HL-60 (cell line): ENCODE measurements at regions not wholly inside any gene's neighbourhood (a gene's known extent, or its start where the extent isn't known, plus 50 kb on each side); places are given as distances from the start of the nearest gene placed in this dataset.

Experiments used
- DNase-seq, 2 experiments: peaks; one replicate each; pipeline ENCODE4 v3.0.0-alpha.2; 2010 to 2020; ENCODE audit warnings: low read depth in 1 of 2, low spot score in 1 of 2
- H3K27ac ChIP-seq: fragments of 250-450 bp; sonication (Bioruptor Pico); replicated peaks from 2 replicates; pipeline ENCODE4 v1.5.1; 2020; ENCODE audit warnings: mild to moderate bottlenecking, moderate library complexity
- H3K27me3 ChIP-seq: fragments of 250-450 bp; sonication (Bioruptor Pico); 2 replicates; pipeline ENCODE4 v1.5.1; 2021; ENCODE audit warnings: mild to moderate bottlenecking, moderate library complexity; ENCODE audit not compliant: insufficient read depth, poor library complexity, severe bottlenecking
- H3K4me3 ChIP-seq: replicated peaks from 2 replicates; pipeline ENCODE4 v1.5.1; 2011; ENCODE audit warnings: mild to moderate bottlenecking, control low read depth, low read length; ENCODE audit not compliant: insufficient read depth
- GABPA ChIP-seq: IDR thresholded peaks from 2 replicates; pipeline ENCODE4 v1.6.1; 2012; ENCODE audit warnings: low read depth
- POLR2AphosphoS5 ChIP-seq: IDR thresholded peaks from 2 replicates; pipeline ENCODE4 v1.6.1; 2012; ENCODE audit warnings: low read depth
- SPI1 ChIP-seq: IDR thresholded peaks from 2 replicates; pipeline ENCODE4 v1.6.1; 2012; ENCODE audit warnings: low read depth, mild to moderate bottlenecking, borderline replicate concordance
- TF ChIP-seq, protein P1 (sequence below): IDR thresholded peaks from 2 replicates; pipeline ENCODE4 v1.6.1; 2012; ENCODE audit warnings: low read depth; ENCODE audit not compliant: insufficient replicate concordance
- TF ChIP-seq, protein P2 (sequence below): IDR thresholded peaks from one replicate; pipeline ENCODE4 v1.5.1; 2011; ENCODE audit warnings: low read length, control low read depth, inconsistent platforms; ENCODE audit not compliant: insufficient read depth

DNA sequence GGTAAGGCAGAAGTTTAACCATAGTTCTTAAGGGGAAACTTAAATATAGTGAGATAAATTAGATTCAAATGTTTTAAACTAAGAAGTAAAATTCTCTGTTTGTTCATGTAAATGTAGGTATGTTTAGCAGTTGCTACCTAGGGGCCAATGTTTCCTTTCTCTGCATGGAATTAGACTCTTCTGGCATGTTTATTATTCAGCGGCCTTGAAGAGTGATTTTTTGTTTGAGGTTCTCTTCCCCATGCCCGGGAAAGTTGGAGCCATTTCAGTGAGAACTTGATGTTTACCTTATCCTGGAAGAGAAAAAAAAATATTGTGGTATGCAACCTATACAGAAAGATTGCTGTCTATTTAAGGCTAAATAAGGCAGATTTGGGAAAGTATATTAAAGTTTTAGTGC is 492.9 kb downstream of the KLF5 start:
- no peak for DNase-seq
- peaks cover 4% of the 10 kb centered on the region for H3K27me3 ChIP-seq
- no peak overlapping the region for H3K27ac ChIP-seq
- H3K4me3 ChIP-seq = no peak overlapping the region
- TF ChIP-seq POLR2AphosphoS5 (no peak), SPI1 (no peak), GABPA (no peak)
- TF ChIP-seq, protein P1, sequence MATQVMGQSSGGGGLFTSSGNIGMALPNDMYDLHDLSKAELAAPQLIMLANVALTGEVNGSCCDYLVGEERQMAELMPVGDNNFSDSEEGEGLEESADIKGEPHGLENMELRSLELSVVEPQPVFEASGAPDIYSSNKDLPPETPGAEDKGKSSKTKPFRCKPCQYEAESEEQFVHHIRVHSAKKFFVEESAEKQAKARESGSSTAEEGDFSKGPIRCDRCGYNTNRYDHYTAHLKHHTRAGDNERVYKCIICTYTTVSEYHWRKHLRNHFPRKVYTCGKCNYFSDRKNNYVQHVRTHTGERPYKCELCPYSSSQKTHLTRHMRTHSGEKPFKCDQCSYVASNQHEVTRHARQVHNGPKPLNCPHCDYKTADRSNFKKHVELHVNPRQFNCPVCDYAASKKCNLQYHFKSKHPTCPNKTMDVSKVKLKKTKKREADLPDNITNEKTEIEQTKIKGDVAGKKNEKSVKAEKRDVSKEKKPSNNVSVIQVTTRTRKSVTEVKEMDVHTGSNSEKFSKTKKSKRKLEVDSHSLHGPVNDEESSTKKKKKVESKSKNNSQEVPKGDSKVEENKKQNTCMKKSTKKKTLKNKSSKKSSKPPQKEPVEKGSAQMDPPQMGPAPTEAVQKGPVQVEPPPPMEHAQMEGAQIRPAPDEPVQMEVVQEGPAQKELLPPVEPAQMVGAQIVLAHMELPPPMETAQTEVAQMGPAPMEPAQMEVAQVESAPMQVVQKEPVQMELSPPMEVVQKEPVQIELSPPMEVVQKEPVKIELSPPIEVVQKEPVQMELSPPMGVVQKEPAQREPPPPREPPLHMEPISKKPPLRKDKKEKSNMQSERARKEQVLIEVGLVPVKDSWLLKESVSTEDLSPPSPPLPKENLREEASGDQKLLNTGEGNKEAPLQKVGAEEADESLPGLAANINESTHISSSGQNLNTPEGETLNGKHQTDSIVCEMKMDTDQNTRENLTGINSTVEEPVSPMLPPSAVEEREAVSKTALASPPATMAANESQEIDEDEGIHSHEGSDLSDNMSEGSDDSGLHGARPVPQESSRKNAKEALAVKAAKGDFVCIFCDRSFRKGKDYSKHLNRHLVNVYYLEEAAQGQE = no peak
- TF ChIP-seq, protein P2, sequence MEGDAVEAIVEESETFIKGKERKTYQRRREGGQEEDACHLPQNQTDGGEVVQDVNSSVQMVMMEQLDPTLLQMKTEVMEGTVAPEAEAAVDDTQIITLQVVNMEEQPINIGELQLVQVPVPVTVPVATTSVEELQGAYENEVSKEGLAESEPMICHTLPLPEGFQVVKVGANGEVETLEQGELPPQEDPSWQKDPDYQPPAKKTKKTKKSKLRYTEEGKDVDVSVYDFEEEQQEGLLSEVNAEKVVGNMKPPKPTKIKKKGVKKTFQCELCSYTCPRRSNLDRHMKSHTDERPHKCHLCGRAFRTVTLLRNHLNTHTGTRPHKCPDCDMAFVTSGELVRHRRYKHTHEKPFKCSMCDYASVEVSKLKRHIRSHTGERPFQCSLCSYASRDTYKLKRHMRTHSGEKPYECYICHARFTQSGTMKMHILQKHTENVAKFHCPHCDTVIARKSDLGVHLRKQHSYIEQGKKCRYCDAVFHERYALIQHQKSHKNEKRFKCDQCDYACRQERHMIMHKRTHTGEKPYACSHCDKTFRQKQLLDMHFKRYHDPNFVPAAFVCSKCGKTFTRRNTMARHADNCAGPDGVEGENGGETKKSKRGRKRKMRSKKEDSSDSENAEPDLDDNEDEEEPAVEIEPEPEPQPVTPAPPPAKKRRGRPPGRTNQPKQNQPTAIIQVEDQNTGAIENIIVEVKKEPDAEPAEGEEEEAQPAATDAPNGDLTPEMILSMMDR = no peak

DNA sequence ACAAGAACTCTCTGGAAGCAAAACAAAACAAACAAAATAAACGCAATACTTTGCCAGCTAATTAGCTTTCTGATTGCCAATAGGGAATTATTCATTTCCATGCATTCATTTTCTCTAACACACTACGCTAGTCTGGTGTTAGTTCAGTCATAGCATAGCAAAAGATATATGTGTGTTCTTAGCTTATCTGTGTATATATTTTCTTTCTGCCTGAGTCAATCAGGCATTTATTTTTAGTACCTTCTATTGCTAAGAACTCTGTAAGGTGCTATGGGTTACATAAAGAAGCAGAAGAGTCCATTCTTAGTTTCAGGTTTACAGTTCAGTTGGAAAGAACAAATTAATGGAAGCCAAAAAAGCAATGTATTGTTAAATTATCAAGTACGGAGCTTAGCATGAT is 490.9 kb downstream of the KLF5 start:
- no peak for DNase-seq
- Histone ChIP-seq H3K27me3 (no peaks in the 10 kb centered on the region), H3K27ac (no peak overlapping the region), H3K4me3 (no peak overlapping the region)
- TF ChIP-seq, protein P2 = no peak
- no peak for TF ChIP-seq POLR2AphosphoS5
- TF ChIP-seq GABPA = no peak
- TF ChIP-seq, protein P1 = no peak

DNA sequence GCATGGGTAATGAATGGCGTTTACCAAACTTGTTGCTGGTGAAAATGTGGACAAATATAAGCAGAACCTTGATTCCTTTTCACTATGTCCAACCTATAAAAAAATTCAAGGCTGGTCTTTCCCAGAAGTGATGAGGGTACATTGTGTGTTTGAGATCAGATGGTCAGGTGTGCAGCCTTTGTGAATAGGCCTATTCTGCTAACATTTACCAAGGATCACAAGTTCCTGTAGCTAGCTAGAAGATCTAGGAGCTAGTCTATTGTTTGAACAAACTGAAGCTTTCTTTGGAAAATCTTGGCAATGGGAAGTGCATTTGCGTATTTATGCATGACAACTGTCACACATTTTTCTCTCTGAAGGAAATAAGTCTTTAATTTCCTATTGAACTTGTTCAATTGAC is 489.6 kb downstream of the KLF5 start:
- no peak overlapping the region for H3K27ac ChIP-seq
- H3K4me3 ChIP-seq = no peak overlapping the region
- TF ChIP-seq, protein P2 = no peak
- TF ChIP-seq POLR2AphosphoS5 = no peak
- TF ChIP-seq GABPA = no peak
- TF ChIP-seq SPI1 = no peak
- no peaks in the 10 kb centered on the region for H3K27me3 ChIP-seq
- DNase-seq = no peak

DNA sequence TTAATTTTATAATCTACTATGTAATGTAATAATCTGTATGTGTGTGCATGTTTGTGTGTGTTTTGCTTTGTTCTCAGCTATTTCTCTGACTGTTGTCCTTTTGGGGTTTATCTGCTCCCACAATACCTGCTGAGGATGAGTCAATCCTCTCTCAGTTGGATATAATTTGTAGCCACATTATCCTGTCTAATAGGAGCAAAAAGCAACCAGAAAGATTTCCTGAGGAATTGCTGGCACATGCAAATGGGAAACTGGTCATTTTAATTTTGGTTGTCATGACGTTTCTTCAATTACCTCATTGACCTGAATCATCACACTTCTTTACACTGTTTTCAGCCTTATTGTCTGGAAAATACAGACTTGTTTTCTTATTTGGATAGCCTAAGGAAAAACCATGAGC is 488.4 kb downstream of the KLF5 start:
- Histone ChIP-seq H3K27ac (no peak overlapping the region), H3K4me3 (no peak overlapping the region), H3K27me3 (no peaks in the 10 kb centered on the region)
- no peak for TF ChIP-seq SPI1
- TF ChIP-seq GABPA = no peak
- TF ChIP-seq, protein P1 = no peak
- TF ChIP-seq POLR2AphosphoS5 = no peak
- TF ChIP-seq, protein P2 = no peak
- DNase-seq = no peak
